ENCODE measurements at regions not wholly inside any gene's neighbourhood (a gene's known extent, or its start where the extent isn't known, plus 50 kb on each side); places are given as distances from the start of the nearest gene placed in this dataset.
"Not testable (repeated sequence)": the region's sequence is repeated elsewhere in the genome, so short reads cannot be mapped to it uniquely, and the experiment has no call there.

GRCh38 chr15:31217566-31218270, 108.9 kb upstream of the KLF13 start:
- Histone ChIP-seq H3K4me3 (ENCODE audit: low read length) (no peak overlapping the region), H3K27ac (ENCODE audit: low read length) (no peak overlapping the region), H3K4me1 (ENCODE audit: control insufficient read depth, insufficient read depth, low read length) (peaks cover 2% of the 10 kb centered on the region; the same call in 1 of the 2 replicates), H3K27me3 (ENCODE audit: control insufficient read depth, insufficient read depth, low read length) (no peaks in the 10 kb centered on the region), H3K9me3 (ENCODE audit: control insufficient read depth, insufficient read depth, low read length) (no peaks in the 10 kb centered on the region), H3K36me3 (ENCODE audit: control insufficient read depth, insufficient read depth, low read length) (no peaks in the 10 kb centered on the region)
- no CpG with 5 or more reads among the region's 10 CpGs for WGBS (ENCODE audit: insufficient coverage, insufficient read length)
- DNase-seq (ENCODE audit: low read depth, low spot score), result no peak

- DNase-seq (ENCODE audit: low read depth, low spot score), result no peak
- H3K27me3 ChIP-seq (ENCODE audit: control insufficient read depth, insufficient read depth, low read length), result no peaks in the 10 kb centered on the region
- no peaks in the 10 kb centered on the region for H3K36me3 ChIP-seq (ENCODE audit: control insufficient read depth, insufficient read depth, low read length)
- no peaks in the 10 kb centered on the region for H3K9me3 ChIP-seq (ENCODE audit: control insufficient read depth, insufficient read depth, low read length)
- WGBS (ENCODE audit: insufficient coverage, insufficient read length), result no CpG with 5 or more reads among the region's 3 CpGs
- H3K27ac ChIP-seq (ENCODE audit: low read length), result no peak overlapping the region
- peaks cover 2% of the 10 kb centered on the region; the same call in 1 of the 2 replicates for H3K4me1 ChIP-seq (ENCODE audit: control insufficient read depth, insufficient read depth, low read length)
- no peak overlapping the region for H3K4me3 ChIP-seq (ENCODE audit: low read length)
These were observed 107.4 kb upstream of the KLF13 start for GRCh38 chr15:31219221-31219620.

- no peaks in the 10 kb centered on the region for H3K27me3 ChIP-seq (ENCODE audit: control insufficient read depth, insufficient read depth, low read length)
- H3K27ac ChIP-seq (ENCODE audit: low read length), result no peak overlapping the region
- H3K4me3 ChIP-seq (ENCODE audit: low read length), result no peak overlapping the region
- H3K36me3 ChIP-seq (ENCODE audit: control insufficient read depth, insufficient read depth, low read length), result no peaks in the 10 kb centered on the region
- H3K4me1 ChIP-seq (ENCODE audit: control insufficient read depth, insufficient read depth, low read length), result 0 out of 2 replicates have a peak, but pooled peaks cover 1% of the 10 kb centered on the region
- no peak for DNase-seq (ENCODE audit: low read depth, low spot score)
- H3K9me3 ChIP-seq (ENCODE audit: control insufficient read depth, insufficient read depth, low read length), result no peaks in the 10 kb centered on the region
- WGBS (ENCODE audit: insufficient coverage, insufficient read length), result no CpG with 5 or more reads among the region's 11 CpGs
These were observed 104.6 kb upstream of the KLF13 start for GRCh38 chr15:31221936-31222515.

- 0 out of 2 replicates have a peak, but pooled peaks cover 1% of the 10 kb centered on the region for H3K4me1 ChIP-seq (ENCODE audit: control insufficient read depth, insufficient read depth, low read length)
- H3K27me3 ChIP-seq (ENCODE audit: control insufficient read depth, insufficient read depth, low read length), result no peaks in the 10 kb centered on the region
- no CpG with 5 or more reads among the region's 10 CpGs for WGBS (ENCODE audit: insufficient coverage, insufficient read length)
- no peak overlapping the region for H3K4me3 ChIP-seq (ENCODE audit: low read length)
- H3K36me3 ChIP-seq (ENCODE audit: control insufficient read depth, insufficient read depth, low read length), result no peaks in the 10 kb centered on the region
- no peak for DNase-seq (ENCODE audit: low read depth, low spot score)
- H3K9me3 ChIP-seq (ENCODE audit: control insufficient read depth, insufficient read depth, low read length), result no peaks in the 10 kb centered on the region
- no peak overlapping the region for H3K27ac ChIP-seq (ENCODE audit: low read length)
These were observed 103.8 kb upstream of the KLF13 start for GRCh38 chr15:31222773-31223341.

DNA sequence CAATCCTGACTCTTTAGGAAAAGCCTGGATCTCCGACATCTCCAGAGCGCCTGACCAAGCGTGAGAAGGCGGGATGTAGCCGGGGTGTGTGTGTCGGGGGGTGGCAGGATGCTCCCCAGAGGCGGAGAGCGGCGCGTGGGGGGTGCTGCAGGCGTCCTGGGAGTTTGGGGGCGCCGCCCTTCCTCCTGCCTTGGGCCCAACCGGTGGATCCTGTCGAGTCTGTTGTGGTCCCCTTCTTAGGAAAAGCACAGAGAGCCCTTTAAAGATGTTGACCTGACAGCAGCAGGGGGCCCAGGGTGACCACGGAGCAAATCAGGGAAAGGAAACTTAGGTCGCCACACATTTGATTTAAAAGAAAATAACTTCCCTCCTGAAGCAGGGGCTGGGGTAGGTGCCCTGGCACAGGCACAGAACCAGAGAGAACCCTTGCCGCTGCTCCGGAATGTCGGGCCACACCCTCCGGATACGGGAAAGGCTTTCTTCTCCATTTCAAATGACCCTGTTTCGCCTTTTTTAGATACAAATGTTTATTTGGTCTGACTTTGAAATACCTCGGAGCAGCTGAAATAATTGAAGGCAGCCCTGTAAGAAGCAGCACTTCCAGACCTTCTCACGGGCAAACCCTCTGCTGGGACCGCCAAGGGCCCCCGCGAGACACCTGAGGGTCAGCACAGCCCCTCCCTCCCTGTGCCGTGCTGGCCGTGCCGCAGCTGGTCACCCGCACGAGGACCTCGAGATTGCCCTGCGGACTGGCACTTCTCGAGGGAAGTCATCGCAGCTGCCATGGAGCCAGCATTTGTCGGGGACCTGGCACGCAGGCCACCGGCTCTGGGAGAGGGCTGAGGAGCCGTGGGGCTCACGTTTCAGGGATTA, 102.9 kb upstream of the KLF13 start:
- Histone ChIP-seq H3K4me1 (ENCODE audit: control insufficient read depth, insufficient read depth, low read length) (0 out of 2 replicates have a peak, but pooled peaks cover 1% of the 10 kb centered on the region), H3K4me3 (ENCODE audit: low read length) (no peak overlapping the region), H3K9me3 (ENCODE audit: control insufficient read depth, insufficient read depth, low read length) (no peaks in the 10 kb centered on the region), H3K27ac (ENCODE audit: low read length) (no peak overlapping the region), H3K36me3 (ENCODE audit: control insufficient read depth, insufficient read depth, low read length) (no peaks in the 10 kb centered on the region), H3K27me3 (ENCODE audit: control insufficient read depth, insufficient read depth, low read length) (no peaks in the 10 kb centered on the region)
- no CpG with 5 or more reads among the region's 42 CpGs for WGBS (ENCODE audit: insufficient coverage, insufficient read length)
- no peak for DNase-seq (ENCODE audit: low read depth, low spot score)

GRCh38 chr15:31224661-31225060, 102.0 kb upstream of the KLF13 start:
- no CpG with 5 or more reads among the region's 4 CpGs for WGBS (ENCODE audit: insufficient coverage, insufficient read length)
- not testable (repeated sequence) for H3K27me3 ChIP-seq (ENCODE audit: control insufficient read depth, insufficient read depth, low read length); H3K4me1 ChIP-seq (ENCODE audit: control insufficient read depth, insufficient read depth, low read length); H3K4me3 ChIP-seq (ENCODE audit: low read length); H3K9me3 ChIP-seq (ENCODE audit: control insufficient read depth, insufficient read depth, low read length); H3K27ac ChIP-seq (ENCODE audit: low read length); H3K36me3 ChIP-seq (ENCODE audit: control insufficient read depth, insufficient read depth, low read length); DNase-seq (ENCODE audit: low read depth, low spot score)

DNA sequence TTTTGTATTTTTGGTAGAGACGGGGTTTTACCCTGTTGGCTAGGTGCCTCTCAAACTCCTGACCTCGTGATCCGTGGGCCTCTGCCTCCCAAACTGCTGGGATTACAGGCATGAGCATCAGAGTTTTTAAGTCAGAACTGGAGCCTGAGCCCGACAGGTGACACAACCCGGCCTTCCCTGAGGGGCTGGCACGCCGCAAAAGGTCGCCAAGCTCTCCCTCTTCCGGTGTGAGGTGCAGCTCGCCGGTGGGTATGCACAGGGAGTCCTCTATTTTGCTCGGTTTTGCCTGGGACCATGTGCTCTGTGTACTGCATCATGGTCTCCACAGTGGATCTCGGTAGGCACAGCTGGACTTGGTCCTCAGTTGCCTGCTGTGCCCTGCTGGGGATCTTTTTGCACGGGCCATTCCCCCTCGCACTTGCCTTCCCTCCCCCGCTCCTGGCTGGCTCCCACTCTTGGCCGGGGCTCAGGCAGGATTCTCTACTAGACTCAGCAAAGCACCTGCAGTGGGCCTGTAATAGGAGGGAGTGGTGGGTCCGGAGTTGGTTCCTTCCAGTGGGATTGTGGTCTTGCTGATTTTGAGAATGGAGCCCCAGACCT, 101.2 kb upstream of the KLF13 start:
- H3K27ac ChIP-seq (ENCODE audit: low read length), result no peak overlapping the region
- no peak overlapping the region for H3K4me3 ChIP-seq (ENCODE audit: low read length)
- no peaks in the 10 kb centered on the region for H3K9me3 ChIP-seq (ENCODE audit: control insufficient read depth, insufficient read depth, low read length)
- H3K27me3 ChIP-seq (ENCODE audit: control insufficient read depth, insufficient read depth, low read length), result no peaks in the 10 kb centered on the region
- no CpG with 5 or more reads among the region's 18 CpGs for WGBS (ENCODE audit: insufficient coverage, insufficient read length)
- H3K36me3 ChIP-seq (ENCODE audit: control insufficient read depth, insufficient read depth, low read length), result no peaks in the 10 kb centered on the region
- 0 out of 2 replicates have a peak, but pooled peaks cover 1% of the 10 kb centered on the region for H3K4me1 ChIP-seq (ENCODE audit: control insufficient read depth, insufficient read depth, low read length)
- DNase-seq (ENCODE audit: low read depth, low spot score), result no peak

DNA sequence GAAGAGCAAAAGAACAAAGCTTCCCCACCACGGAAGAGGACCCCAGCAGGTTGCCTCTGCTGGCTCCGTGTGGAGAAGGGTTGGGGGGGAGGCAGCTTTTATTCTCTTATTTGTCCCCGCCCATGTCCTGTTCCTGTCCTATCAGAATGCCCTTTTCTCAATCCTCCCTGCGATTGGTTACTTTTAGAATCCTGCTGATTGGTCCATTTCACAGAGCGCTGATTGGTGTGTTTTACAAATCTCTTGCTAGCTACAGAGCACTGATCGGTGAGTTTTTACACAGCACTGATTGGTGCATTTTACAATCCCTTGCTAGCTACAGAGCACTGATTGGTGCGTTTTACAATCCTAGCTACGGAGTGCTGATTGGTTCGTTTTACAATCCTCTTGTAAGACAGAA, 100.6 kb upstream of the KLF13 start:
- no CpG with 5 or more reads among the region's 9 CpGs for WGBS (ENCODE audit: insufficient coverage, insufficient read length)

GRCh38 chr15:31227235-31227634, 99.4 kb upstream of the KLF13 start:
- no peak overlapping the region for H3K27ac ChIP-seq (ENCODE audit: low read length)
- no peak overlapping the region for H3K4me3 ChIP-seq (ENCODE audit: low read length)
- DNase-seq (ENCODE audit: low read depth, low spot score), result no peak
- H3K36me3 ChIP-seq (ENCODE audit: control insufficient read depth, insufficient read depth, low read length), result no peaks in the 10 kb centered on the region
- H3K4me1 ChIP-seq (ENCODE audit: control insufficient read depth, insufficient read depth, low read length), result 0 out of 2 replicates have a peak, but pooled peaks cover 1% of the 10 kb centered on the region
- no peaks in the 10 kb centered on the region for H3K27me3 ChIP-seq (ENCODE audit: control insufficient read depth, insufficient read depth, low read length)
- no CpG with 5 or more reads among the region's 2 CpGs for WGBS (ENCODE audit: insufficient coverage, insufficient read length)
- H3K9me3 ChIP-seq (ENCODE audit: control insufficient read depth, insufficient read depth, low read length), result no peaks in the 10 kb centered on the region

More for the DNA sequence above, 100.6 kb upstream of the KLF13 start:
- no peak for DNase-seq (ENCODE audit: low read depth, low spot score)
- Histone ChIP-seq H3K36me3 (ENCODE audit: control insufficient read depth, insufficient read depth, low read length) (no peaks in the 10 kb centered on the region), H3K4me3 (ENCODE audit: low read length) (no peak overlapping the region), H3K27ac (ENCODE audit: low read length) (no peak overlapping the region), H3K4me1 (ENCODE audit: control insufficient read depth, insufficient read depth, low read length) (0 out of 2 replicates have a peak, but pooled peaks cover 1% of the 10 kb centered on the region), H3K27me3 (ENCODE audit: control insufficient read depth, insufficient read depth, low read length) (no peaks in the 10 kb centered on the region), H3K9me3 (ENCODE audit: control insufficient read depth, insufficient read depth, low read length) (no peaks in the 10 kb centered on the region)

DNA sequence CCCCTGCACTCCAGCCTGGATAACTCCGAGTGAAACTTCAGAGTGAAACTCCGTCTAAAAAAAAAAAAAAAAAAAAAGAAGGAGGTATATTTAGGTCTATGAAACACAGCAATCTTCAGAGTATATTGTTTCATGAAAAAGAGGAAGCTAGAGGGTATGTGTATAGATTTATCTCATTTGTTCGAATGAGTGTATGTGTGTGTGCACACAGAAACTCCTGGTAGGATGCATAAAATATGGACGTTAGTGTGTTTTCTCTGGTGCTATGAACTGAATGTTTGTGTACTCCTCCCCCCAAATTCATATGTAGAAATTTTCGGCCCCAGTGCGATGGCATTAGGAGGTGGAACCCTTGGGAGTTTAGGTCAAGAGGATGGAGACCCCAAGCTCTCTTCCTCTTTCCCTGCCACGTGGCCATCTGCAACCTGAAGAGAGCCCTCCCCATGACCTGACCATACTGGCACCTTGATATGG, 98.6 kb upstream of the KLF13 start:
- WGBS (ENCODE audit: insufficient coverage, insufficient read length), result no CpG with 5 or more reads among the region's 7 CpGs
- Histone ChIP-seq H3K27me3 (ENCODE audit: control insufficient read depth, insufficient read depth, low read length) (no peaks in the 10 kb centered on the region), H3K4me3 (ENCODE audit: low read length) (no peak overlapping the region), H3K27ac (ENCODE audit: low read length) (no peak overlapping the region), H3K36me3 (ENCODE audit: control insufficient read depth, insufficient read depth, low read length) (no peaks in the 10 kb centered on the region), H3K9me3 (ENCODE audit: control insufficient read depth, insufficient read depth, low read length) (no peaks in the 10 kb centered on the region), H3K4me1 (ENCODE audit: control insufficient read depth, insufficient read depth, low read length) (0 out of 2 replicates have a peak, but pooled peaks cover 1% of the 10 kb centered on the region)
- DNase-seq (ENCODE audit: low read depth, low spot score), result no peak

Data from iPS DF 6.9 (cell line).